SK-N-SH (cell line): ENCODE measurements at regions not wholly inside any gene's neighbourhood (a gene's known extent, or its start where the extent isn't known, plus 50 kb on each side); places are given as distances from the start of the nearest gene placed in this dataset.

Source experiments
- CTCF ChIP-seq: fragments of 200-600 bp; sonication (generic); IDR thresholded peaks from 2 replicates; pipeline ENCODE4 v1.6.1; 2017; ENCODE audit warnings: antibody characterized with exemption, mild to moderate bottlenecking, moderate library complexity
- GABPA ChIP-seq: IDR thresholded peaks from 2 replicates; pipeline ENCODE4 v1.4.0; 2012; ENCODE audit warnings: low read depth, mild to moderate bottlenecking
- POLR2AphosphoS5 ChIP-seq: IDR thresholded peaks from 2 replicates; pipeline ENCODE4 v1.6.1; 2012; ENCODE audit warnings: low read depth, low read length
- RCOR1 ChIP-seq: fragments of 150-350 bp; IDR thresholded peaks from 2 replicates; pipeline ENCODE4 v1.6.1; 2017; ENCODE audit warnings: antibody characterized with exemption, low read length
- RFX5 ChIP-seq: IDR thresholded peaks from 2 replicates; pipeline ENCODE4 v1.6.1; 2012; ENCODE audit warnings: mild to moderate bottlenecking, improper control_type of control experiment, low read length
- SMC3 ChIP-seq: IDR thresholded peaks from 2 replicates; pipeline ENCODE4 v1.6.1; 2012; ENCODE audit warnings: low read depth, low read length, improper control_type of control experiment
- TAF1 ChIP-seq: IDR thresholded peaks from 2 replicates; pipeline ENCODE4 v1.6.1; 2012; ENCODE audit warnings: low read depth, mild to moderate bottlenecking, low read length, moderate library complexity, borderline replicate concordance
- YY1 ChIP-seq: IDR thresholded peaks from 2 replicates; pipeline ENCODE4 v1.4.0; 2012; ENCODE audit warnings: low read depth, mild to moderate bottlenecking
- TF ChIP-seq, protein P1 (sequence below): IDR thresholded peaks from 2 replicates; pipeline ENCODE4 v1.6.1; 2012; ENCODE audit warnings: mild to moderate bottlenecking, low read depth, low read length, moderate library complexity

DNA sequence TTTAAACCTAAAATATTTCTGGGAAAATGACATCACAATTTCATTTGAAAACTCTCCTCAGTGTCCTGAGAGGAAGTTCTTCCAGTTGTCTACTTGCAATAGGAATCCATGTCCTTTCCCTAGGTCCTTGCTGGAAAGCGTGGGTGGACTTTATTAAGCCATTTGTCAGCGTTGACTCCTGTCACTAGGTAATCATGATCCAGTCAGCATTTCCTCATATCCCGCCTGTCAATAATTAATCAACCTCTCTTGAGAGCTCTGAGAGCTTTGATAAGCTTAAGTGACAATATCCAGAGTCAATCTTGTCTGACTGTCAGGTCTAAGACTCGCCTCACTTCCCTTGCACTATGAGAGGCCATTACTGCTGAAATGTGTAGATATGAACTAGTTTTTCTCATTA is 107.2 kb upstream of the SLIT3 start:
- no peak for TF ChIP-seq CTCF
- TF ChIP-seq POLR2AphosphoS5 = no peak
- TF ChIP-seq TAF1 = no peak
- TF ChIP-seq RFX5 = no peak
- no peak for TF ChIP-seq RCOR1
- TF ChIP-seq, protein P1, sequence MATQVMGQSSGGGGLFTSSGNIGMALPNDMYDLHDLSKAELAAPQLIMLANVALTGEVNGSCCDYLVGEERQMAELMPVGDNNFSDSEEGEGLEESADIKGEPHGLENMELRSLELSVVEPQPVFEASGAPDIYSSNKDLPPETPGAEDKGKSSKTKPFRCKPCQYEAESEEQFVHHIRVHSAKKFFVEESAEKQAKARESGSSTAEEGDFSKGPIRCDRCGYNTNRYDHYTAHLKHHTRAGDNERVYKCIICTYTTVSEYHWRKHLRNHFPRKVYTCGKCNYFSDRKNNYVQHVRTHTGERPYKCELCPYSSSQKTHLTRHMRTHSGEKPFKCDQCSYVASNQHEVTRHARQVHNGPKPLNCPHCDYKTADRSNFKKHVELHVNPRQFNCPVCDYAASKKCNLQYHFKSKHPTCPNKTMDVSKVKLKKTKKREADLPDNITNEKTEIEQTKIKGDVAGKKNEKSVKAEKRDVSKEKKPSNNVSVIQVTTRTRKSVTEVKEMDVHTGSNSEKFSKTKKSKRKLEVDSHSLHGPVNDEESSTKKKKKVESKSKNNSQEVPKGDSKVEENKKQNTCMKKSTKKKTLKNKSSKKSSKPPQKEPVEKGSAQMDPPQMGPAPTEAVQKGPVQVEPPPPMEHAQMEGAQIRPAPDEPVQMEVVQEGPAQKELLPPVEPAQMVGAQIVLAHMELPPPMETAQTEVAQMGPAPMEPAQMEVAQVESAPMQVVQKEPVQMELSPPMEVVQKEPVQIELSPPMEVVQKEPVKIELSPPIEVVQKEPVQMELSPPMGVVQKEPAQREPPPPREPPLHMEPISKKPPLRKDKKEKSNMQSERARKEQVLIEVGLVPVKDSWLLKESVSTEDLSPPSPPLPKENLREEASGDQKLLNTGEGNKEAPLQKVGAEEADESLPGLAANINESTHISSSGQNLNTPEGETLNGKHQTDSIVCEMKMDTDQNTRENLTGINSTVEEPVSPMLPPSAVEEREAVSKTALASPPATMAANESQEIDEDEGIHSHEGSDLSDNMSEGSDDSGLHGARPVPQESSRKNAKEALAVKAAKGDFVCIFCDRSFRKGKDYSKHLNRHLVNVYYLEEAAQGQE = no peak
- TF ChIP-seq YY1 = no peak
- TF ChIP-seq SMC3 = no peak
- no peak for TF ChIP-seq GABPA
